H1 (cell line): ENCODE measurements at regions not wholly inside any gene's neighbourhood (a gene's known extent, or its start where the extent isn't known, plus 50 kb on each side); places are given as distances from the start of the nearest gene placed in this dataset.

Experiments
- CTCF ChIA-PET: fragments of 300-600 bp; sonication (Branson Sonifier 250); formaldehyde crosslinking; loops from one replicate; lab custom pipeline; 2021; ENCODE audit not compliant: partially characterized antibody; lab: Charles Lee
- POLR2A ChIA-PET: fragments of 300-600 bp; sonication (Branson Sonifier 250); formaldehyde crosslinking; loops from one replicate; lab custom pipeline; 2021; ENCODE audit warnings: inconsistent platforms; ENCODE audit not compliant: partially characterized antibody; lab: Charles Lee
- DNase-seq, 2 experiments: peaks; one replicate each; pipeline versions ENCODE4 v3.0.0 to v3.0.0-alpha.2; 2010 to 2022; ENCODE audit warnings: low spot score in 2 of 2, low read depth in 1 of 2, mixed read lengths in 1 of 2
- FAIRE-seq: peaks from 2 replicates; lab custom pipeline; 2011; peaks lifted over from hg19 to GRCh38; lab: Jason Lieb, UNC
- H2AFZ ChIP-seq: 2 replicates; pipeline ENCODE4 v1.8.1; 2012; ENCODE audit warnings: low read length, inconsistent platforms
- H2AK5ac ChIP-seq: 2 replicates; pipeline ENCODE4 v1.6.1; 2013; ENCODE audit warnings: low read depth, low read length
- H2BK120ac ChIP-seq: replicated peaks from 2 replicates; pipeline ENCODE3; 2013; ENCODE audit warnings: low read depth, low read length, inconsistent platforms
- H2BK12ac ChIP-seq: 2 replicates; pipeline ENCODE4 v1.6.1; 2013; ENCODE audit warnings: low read depth, low read length
- H2BK15ac ChIP-seq: 2 replicates; pipeline ENCODE4 v1.6.1; 2013; ENCODE audit warnings: low read length
- H2BK20ac ChIP-seq: 2 replicates; pipeline ENCODE4 v1.6.1; 2013; ENCODE audit warnings: low read length
- H2BK5ac ChIP-seq: 2 replicates; pipeline ENCODE4 v1.6.1; 2013; ENCODE audit warnings: low read depth, low read length
- H3K14ac ChIP-seq: 2 replicates; pipeline ENCODE4 v1.6.1; 2013; ENCODE audit warnings: inconsistent platforms; ENCODE audit not compliant: insufficient read length
- H3K18ac ChIP-seq: 2 replicates; pipeline ENCODE4 v1.6.1; 2013; ENCODE audit warnings: low read length; ENCODE audit errors: extremely low read depth
- H3K23ac ChIP-seq: 2 replicates; pipeline ENCODE4 v1.6.1; 2013; ENCODE audit warnings: inconsistent platforms; ENCODE audit not compliant: insufficient read length
- H3K23me2 ChIP-seq: 2 replicates; pipeline ENCODE4 v1.6.1; 2013; ENCODE audit warnings: low read depth, low read length
- H3K27ac ChIP-seq: 2 replicates; pipeline ENCODE4 v1.6.1; 2011; ENCODE audit warnings: low read depth, low read length, inconsistent platforms
- H3K27me3 ChIP-seq, 4 experiments: replicated peaks in 1 of 4; 1 replicate in 1 of 4; 2 replicates in 3 of 4; pipeline versions ENCODE4 v1.6.1 to v1.8.1; 2011 to 2013; ENCODE audit warnings: low read length in 3 of 4, mild to moderate bottlenecking in 3 of 4, inconsistent platforms in 2 of 4, mixed read lengths in 2 of 4, moderate library complexity in 1 of 4; ENCODE audit not compliant: control insufficient read depth in 3 of 4, insufficient read depth in 3 of 4; ENCODE audit errors: extremely low read depth in 1 of 4
- H3K36me3 ChIP-seq, 4 experiments: 2 replicates each; pipeline versions ENCODE4 v1.6.1 to v1.8.1; 2011 to 2013; ENCODE audit warnings: mild to moderate bottlenecking in 4 of 4, low read length in 3 of 4, moderate library complexity in 2 of 4, control low read depth in 1 of 4, inconsistent platforms in 1 of 4; ENCODE audit not compliant: insufficient read depth in 4 of 4, control insufficient read depth in 2 of 4
- H3K4ac ChIP-seq: replicated peaks from 2 replicates; pipeline ENCODE3; 2013; ENCODE audit warnings: low read length, low read depth, mixed read lengths, inconsistent platforms; ENCODE audit not compliant: insufficient read length
- H3K4me1 ChIP-seq, 4 experiments: replicated peaks in 1 of 4; 1 replicate in 1 of 4; 2 replicates in 3 of 4; pipeline versions ENCODE4 v1.6.1 to v1.8.1; 2011 to 2013; ENCODE audit warnings: low read length in 3 of 4, inconsistent platforms in 2 of 4, mixed read lengths in 1 of 4; ENCODE audit not compliant: insufficient read depth in 4 of 4, control insufficient read depth in 3 of 4
- H3K4me2 ChIP-seq, 2 experiments: 2 replicates each; pipeline versions ENCODE4 v1.6.1 to v1.8.1; 2011 to 2013; ENCODE audit warnings: low read depth in 2 of 2, low read length in 2 of 2, control low read depth in 1 of 2, inconsistent platforms in 1 of 2, mild to moderate bottlenecking in 1 of 2; ENCODE audit not compliant: insufficient read depth in 1 of 2
- H3K4me3 ChIP-seq, 4 experiments: fragments of 200-600, 300-600 bp in 1 of 4; sonication (generic), shearing (Covaris generic), sonication (Bioruptor Twin) in 1 of 4; 2 replicates each; pipeline versions ENCODE4 v1.5.1 to v1.8.1; 2011 to 2016; ENCODE audit warnings: low read length in 4 of 4, low read depth in 3 of 4, control low read depth in 2 of 4, inconsistent platforms in 2 of 4, mild to moderate bottlenecking in 2 of 4, mixed read lengths in 1 of 4, moderate library complexity in 1 of 4; ENCODE audit not compliant: insufficient read depth in 2 of 4; ENCODE audit errors: extremely low read depth in 1 of 4
- H3K56ac ChIP-seq: replicated peaks from 2 replicates; pipeline ENCODE3; 2013; ENCODE audit warnings: low read depth, mild to moderate bottlenecking, mixed read lengths, low read length, inconsistent platforms; ENCODE audit not compliant: insufficient read length
- H3K79me1 ChIP-seq: 2 replicates; pipeline ENCODE4 v1.6.1; 2013; ENCODE audit warnings: low read depth, low read length, control low read depth
- H3K79me2 ChIP-seq, 2 experiments: 2 replicates each; pipeline versions ENCODE4 v1.6.1 to v1.8.1; 2012 to 2013; ENCODE audit warnings: low read length in 2 of 2, mild to moderate bottlenecking in 2 of 2, inconsistent platforms in 1 of 2; ENCODE audit not compliant: insufficient read depth in 2 of 2, control insufficient read depth in 1 of 2
- H3K9ac ChIP-seq, 4 experiments: replicated peaks in 1 of 4; 1 replicate in 1 of 4; 2 replicates in 3 of 4; pipeline versions ENCODE4 v1.6.1 to v1.8.1; 2011 to 2013; ENCODE audit warnings: low read depth in 3 of 4, low read length in 3 of 4, control low read depth in 2 of 4, mild to moderate bottlenecking in 2 of 4, moderate library complexity in 2 of 4, inconsistent platforms in 1 of 4; ENCODE audit errors: extremely low read depth in 1 of 4
- H3K9me3 ChIP-seq, 2 experiments: 2 replicates each; pipeline versions ENCODE4 v1.6.1 to v1.8.1; 2012 to 2013; ENCODE audit warnings: mild to moderate bottlenecking in 2 of 2, moderate library complexity in 2 of 2, control low read depth in 1 of 2, inconsistent platforms in 1 of 2, low read depth in 1 of 2, low read length in 1 of 2, mixed read lengths in 1 of 2; ENCODE audit not compliant: insufficient read depth in 2 of 2
- H4K20me1 ChIP-seq, 2 experiments: replicated peaks in 1 of 2; 2 replicates each; pipeline versions ENCODE3 to v1.8.1; 2011 to 2013; ENCODE audit warnings: inconsistent platforms in 2 of 2, low read length in 2 of 2, mild to moderate bottlenecking in 1 of 2; ENCODE audit not compliant: insufficient read depth in 2 of 2, control insufficient read depth in 1 of 2
- H4K5ac ChIP-seq: 2 replicates; pipeline ENCODE4 v1.6.1; 2013; ENCODE audit warnings: low read length, low read depth, mixed read lengths, inconsistent platforms; ENCODE audit not compliant: insufficient read length
- H4K8ac ChIP-seq: 2 replicates; pipeline ENCODE4 v1.8.0; 2013; ENCODE audit warnings: mild to moderate bottlenecking, moderate library complexity, low read length, inconsistent platforms; ENCODE audit not compliant: insufficient read depth; ENCODE audit errors: extremely low read depth
- H4K91ac ChIP-seq: replicated peaks from 2 replicates; pipeline ENCODE3; 2013; ENCODE audit warnings: low read length, mixed read lengths, inconsistent platforms; ENCODE audit not compliant: insufficient read length
- BRCA1 ChIP-seq: IDR thresholded peaks from 2 replicates; pipeline ENCODE4 v1.6.1; 2012; ENCODE audit warnings: low read depth, low read length, improper control_type of control experiment
- RAD21 ChIP-seq, 2 experiments: IDR thresholded peaks in 1 of 2; conservative IDR thresholded peaks in 1 of 2; 2 replicates each; pipeline ENCODE4 v1.6.1; 2011; ENCODE audit warnings: low read depth in 2 of 2, low read length in 2 of 2, improper control_type of control experiment in 1 of 2, inconsistent platforms in 1 of 2, mild to moderate bottlenecking in 1 of 2, moderate library complexity in 1 of 2
- WGBS, 2 experiments: shearing (Covaris generic) in 1 of 2; methylation state at CpG; one replicate each; pipeline versions ENCODE4 v1.1.6 to v1.1.7; 2013 to 2015; ENCODE audit warnings: low lambda C conversion rate in 2 of 2, mixed read lengths in 2 of 2, inconsistent platforms in 1 of 2, low coverage in 1 of 2, missing lambda C conversion rate in 1 of 2; ENCODE audit not compliant: insufficient replicate concordance in 2 of 2, insufficient coverage in 1 of 2, insufficient read length in 1 of 2; ENCODE audit errors: extremely low coverage in 1 of 2, missing lambda C conversion rate in 1 of 2; 5-methylcytosine and 5-hydroxymethylcytosine counted together

DNA sequence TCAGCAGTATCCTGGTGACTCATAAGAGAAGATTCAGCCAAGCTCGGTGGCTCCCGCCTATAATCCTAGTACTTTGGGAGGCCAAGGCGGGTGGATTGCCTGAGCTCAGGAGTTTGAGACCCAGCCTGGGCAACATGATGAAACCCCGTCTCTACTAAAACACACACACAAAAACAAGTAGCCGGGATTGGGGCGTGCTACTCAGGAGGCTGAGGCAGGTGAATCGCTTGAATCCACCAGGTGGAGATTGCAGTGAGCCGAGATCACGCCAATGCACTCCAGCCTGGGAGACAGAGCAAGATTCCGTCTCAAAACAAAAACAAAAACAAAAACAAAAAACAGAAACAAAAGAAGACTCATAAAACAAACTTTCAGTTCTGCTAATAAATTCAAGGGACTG is 551.1 kb upstream of the POT1 start:
- H2AFZ ChIP-seq = no peak overlapping the region
- no peaks in the 10 kb centered on the region for H3K27me3 ChIP-seq

More for the DNA sequence above, 551.1 kb upstream of the POT1 start:
- Histone ChIP-seq H2BK20ac (no peak overlapping the region), H3K4me3 (no peak overlapping the region), H3K27ac (no peak overlapping the region), H2BK5ac (no peak overlapping the region), H2BK12ac (no peak overlapping the region), H3K4ac (no peak overlapping the region), H2AK5ac (no peak overlapping the region), H4K8ac (no peak overlapping the region), H3K23ac (no peak overlapping the region), H4K91ac (no peak overlapping the region), H3K9ac (no peak overlapping the region), H3K56ac (no peak overlapping the region), H3K79me2 (no peaks in the 10 kb centered on the region), H3K18ac (no peak overlapping the region), H3K14ac (no peak overlapping the region), H3K4me1 (no peaks in the 10 kb centered on the region), H4K20me1 (no peaks in the 10 kb centered on the region), H2BK120ac (no peak overlapping the region), H3K9me3 (no peaks in the 10 kb centered on the region), H2BK15ac (no peak overlapping the region)
- ChIA-PET POLR2A (no interaction called here), CTCF (interaction anchor here (0.5 kb wide), 1 partner anchor 167 kb away, joined by 3 read pairs; no protein-coding TSS in a partner anchor)
- DNase-seq = no peak
- WGBS, 2 experiments = 91% methylated on average over 10 of the region's 10 CpGs; no CpG with 5 or more reads in 1 of the 2 experiments
- FAIRE-seq = no peak
- no peak for TF ChIP-seq BRCA1
- TF ChIP-seq RAD21 (IDR thresholded peaks at IDR 0.05 in 1 of 2, conservative IDR thresholded peaks at IDR 0.05 in 1 of 2; ENCODE audit: low read depth in 2 of 2, low read length in 2 of 2) = 0 out of 4 replicates have a peak, but pooled peaks of 1 of the 2 experiments have one; percentile 10
- TF ChIP-seq, all 59 proteins: peak for 1
- no peak overlapping the region for H3K4me2 ChIP-seq
- H3K23me2 ChIP-seq = no peaks in the 10 kb centered on the region
- no peaks in the 10 kb centered on the region for H3K36me3 ChIP-seq
- H3K79me1 ChIP-seq = no peaks in the 10 kb centered on the region
- no peak overlapping the region for H4K5ac ChIP-seq
